Fibroblast of skin of abdomen (primary cell): ENCODE measurements at regions not wholly inside any gene's neighbourhood (a gene's known extent, or its start where the extent isn't known, plus 50 kb on each side); places are given as distances from the start of the nearest gene placed in this dataset.
"Not testable (repeated sequence)": the region's sequence is repeated elsewhere in the genome, so short reads cannot be mapped to it uniquely, and the experiment has no call there.

ENCODE experiments used
- DNase-seq: peaks from one replicate; pipeline ENCODE4 v3.0.0-alpha.2; 2013

- DNase-seq: no peak
These were observed 295.8 kb upstream of the LYZL1 start for GRCh38 chr10:28993056-28993455.

GRCh38 chr10:28993861-28994260 lies 295.0 kb upstream of the LYZL1 start:
- DNase-seq: no peak

- not testable (repeated sequence) for DNase-seq
These were observed 294.1 kb upstream of the LYZL1 start for GRCh38 chr10:28994802-28995201.

- DNase-seq: no peak
These were observed 293.4 kb upstream of the LYZL1 start for GRCh38 chr10:28995497-28995896.

GRCh38 chr10:28996345-28996744 lies 292.5 kb upstream of the LYZL1 start:
- no peak for DNase-seq

- no peak for DNase-seq
These were observed 291.8 kb upstream of the LYZL1 start for GRCh38 chr10:28996947-28997551.

- no peak for DNase-seq
These were observed 291.1 kb upstream of the LYZL1 start for GRCh38 chr10:28997734-28998133.

GRCh38 chr10:29001801-29002200 lies 287.1 kb upstream of the LYZL1 start:
- DNase-seq: no peak

GRCh38 chr10:29003014-29003413 lies 285.9 kb upstream of the LYZL1 start:
- not testable (repeated sequence) for DNase-seq

GRCh38 chr10:29005988-29006387 lies 282.9 kb upstream of the LYZL1 start:
- no peak for DNase-seq

GRCh38 chr10:29007370-29007747 lies 281.5 kb upstream of the LYZL1 start:
- no peak for DNase-seq

- DNase-seq: no peak
These were observed 280.9 kb upstream of the LYZL1 start for GRCh38 chr10:29007748-29008610.

- DNase-seq: no peak
These were observed 279.4 kb upstream of the LYZL1 start for GRCh38 chr10:29009464-29009863.

GRCh38 chr10:29011516-29011915 lies 277.4 kb upstream of the LYZL1 start:
- DNase-seq: peak; percentile 47

- no peak for DNase-seq
These were observed 275.8 kb upstream of the LYZL1 start for GRCh38 chr10:29012926-29013554.

- DNase-seq: no peak
These were observed 267.3 kb upstream of the LYZL1 start for GRCh38 chr10:29021591-29021990.

GRCh38 chr10:29022513-29022912 lies 266.4 kb upstream of the LYZL1 start:
- DNase-seq: no peak

GRCh38 chr10:29023678-29024077 lies 265.2 kb upstream of the LYZL1 start:
- DNase-seq: no peak

GRCh38 chr10:29026065-29026797 lies 262.6 kb upstream of the LYZL1 start:
- no peak for DNase-seq

- DNase-seq: no peak
These were observed 261.9 kb upstream of the LYZL1 start for GRCh38 chr10:29026802-29027580.

- no peak for DNase-seq
These were observed 260.4 kb upstream of the LYZL1 start for GRCh38 chr10:29028486-29028885.

GRCh38 chr10:29030900-29031299 lies 258.0 kb upstream of the LYZL1 start:
- no peak for DNase-seq
